ENCODE measurements at regions not wholly inside any gene's neighbourhood (a gene's known extent, or its start where the extent isn't known, plus 50 kb on each side); places are given as distances from the start of the nearest gene placed in this dataset.
"Not testable (repeated sequence)": the region's sequence is repeated elsewhere in the genome, so short reads cannot be mapped to it uniquely, and the experiment has no call there.

- POLR2A ChIA-PET, result no interaction called here
- DNase-seq, result no peak
- ATAC-seq, result no peak
- Mint-ChIP-seq H3K9me3 (no peaks in the 10 kb centered on the region), H3K36me3 (peaks cover 0 to 2% (median 0%) of the 10 kb centered on the region in 3 donors), H3K27ac (no peak overlapping the region), H3K4me1 (no peaks in the 10 kb centered on the region), H3K4me3 (no peak overlapping the region), H3K27me3 (peaks cover 15 to 27% (median 21%) of the 10 kb centered on the region in 5 donors)
These were observed 76.5 kb downstream of the SLC2A10 start for GRCh38 chr20:46785958-46786357.

- no peak overlapping the region for H3K27ac Mint-ChIP-seq
- no peak overlapping the region for H3K4me3 Mint-ChIP-seq
- POLR2A ChIA-PET, result no interaction called here
- no peak for DNase-seq
- H3K4me1 Mint-ChIP-seq, result no peaks in the 10 kb centered on the region
- ATAC-seq, result no peak
- H3K27me3 Mint-ChIP-seq, result peaks cover 15 to 27% (median 21%) of the 10 kb centered on the region in 5 donors
- no peaks in the 10 kb centered on the region for H3K9me3 Mint-ChIP-seq
- peaks cover 0 to 2% (median 0%) of the 10 kb centered on the region in 3 donors for H3K36me3 Mint-ChIP-seq
These were observed 77.1 kb downstream of the SLC2A10 start for GRCh38 chr20:46786566-46786965.

- POLR2A ChIA-PET, result no interaction called here
- H3K4me3 Mint-ChIP-seq, result no peak overlapping the region
- H3K27ac Mint-ChIP-seq, result no peak overlapping the region
- no peak for ATAC-seq
- H3K36me3 Mint-ChIP-seq, result peaks cover 0 to 2% (median 0%) of the 10 kb centered on the region in 3 donors
- peaks cover 15 to 32% (median 23%) of the 10 kb centered on the region in 5 donors for H3K27me3 Mint-ChIP-seq
- no peaks in the 10 kb centered on the region for H3K9me3 Mint-ChIP-seq
- no peaks in the 10 kb centered on the region for H3K4me1 Mint-ChIP-seq
- no peak for DNase-seq
These were observed 78.7 kb downstream of the SLC2A10 start for GRCh38 chr20:46787991-46788762.

- POLR2A ChIA-PET, H3K36me3 Mint-ChIP-seq, H3K27ac Mint-ChIP-seq, H3K4me1 Mint-ChIP-seq, H3K9me3 Mint-ChIP-seq, DNase-seq, H3K4me3 Mint-ChIP-seq, ATAC-seq: not testable (repeated sequence)
- peaks cover 11 to 32% (median 23%) of the 10 kb centered on the region in 5 donors for H3K27me3 Mint-ChIP-seq
These were observed 79.3 kb downstream of the SLC2A10 start for GRCh38 chr20:46788763-46789091.

GRCh38 chr20:46789339-46790028, 80.0 kb downstream of the SLC2A10 start:
- no peak for DNase-seq
- no peak for ATAC-seq
- H3K4me3 Mint-ChIP-seq, result no peak overlapping the region
- H3K4me1 Mint-ChIP-seq, result no peaks in the 10 kb centered on the region
- no peaks in the 10 kb centered on the region for H3K9me3 Mint-ChIP-seq
- peaks cover 0 to 2% (median 0%) of the 10 kb centered on the region in 3 donors for H3K36me3 Mint-ChIP-seq
- peaks cover 11 to 36% (median 22%) of the 10 kb centered on the region in 5 donors for H3K27me3 Mint-ChIP-seq
- POLR2A ChIA-PET, result no interaction called here
- no peak overlapping the region for H3K27ac Mint-ChIP-seq

- Mint-ChIP-seq H3K4me1 (no peaks in the 10 kb centered on the region), H3K4me3 (no peak overlapping the region), H3K36me3 (no peaks in the 10 kb centered on the region), H3K27me3 (peaks cover 8 to 30% (median 17%) of the 10 kb centered on the region in 5 donors), H3K27ac (no peak overlapping the region), H3K9me3 (no peaks in the 10 kb centered on the region)
- ATAC-seq, result no peak
- DNase-seq, result no peak
- POLR2A ChIA-PET, result no interaction called here
These were observed 82.4 kb downstream of the SLC2A10 start for GRCh38 chr20:46791722-46792416.

GRCh38 chr20:46797206-46797605, 87.8 kb downstream of the SLC2A10 start:
- Mint-ChIP-seq H3K36me3 (no peaks in the 10 kb centered on the region), H3K27ac (no peak overlapping the region), H3K4me1 (no peaks in the 10 kb centered on the region), H3K9me3 (no peaks in the 10 kb centered on the region), H3K4me3 (no peak overlapping the region), H3K27me3 (peaks cover 11 to 36% (median 22%) of the 10 kb centered on the region in 5 donors)
- POLR2A ChIA-PET, result no interaction called here
- no peak for DNase-seq
- ATAC-seq, result no peak

GRCh38 chr20:46798430-46798829, 89.0 kb downstream of the SLC2A10 start:
- POLR2A ChIA-PET, result no interaction called here

GRCh38 chr20:46799781-46800408, 90.4 kb downstream of the SLC2A10 start:
- Mint-ChIP-seq H3K27ac (no peak overlapping the region), H3K4me1 (no peaks in the 10 kb centered on the region), H3K4me3 (no peak overlapping the region), H3K36me3 (no peaks in the 10 kb centered on the region), H3K27me3 (peaks cover 15 to 33% (median 24%) of the 10 kb centered on the region in 5 donors), H3K9me3 (no peaks in the 10 kb centered on the region)
- POLR2A ChIA-PET, result no interaction called here
- DNase-seq (no peak), ATAC-seq (no peak)

More at GRCh38 chr20:46798430-46798829, 89.0 kb downstream of the SLC2A10 start:
- Mint-ChIP-seq H3K4me1 (no peaks in the 10 kb centered on the region), H3K4me3 (no peak overlapping the region), H3K27me3 (peaks cover 15 to 36% (median 25%) of the 10 kb centered on the region in 5 donors), H3K36me3 (no peaks in the 10 kb centered on the region), H3K9me3 (no peaks in the 10 kb centered on the region), H3K27ac (no peak overlapping the region)
- ATAC-seq (no peak), DNase-seq (no peak)

GRCh38 chr20:46800409-46800804, 91.0 kb downstream of the SLC2A10 start:
- POLR2A ChIA-PET, result no interaction called here
- Mint-ChIP-seq H3K27ac (no peak overlapping the region), H3K9me3 (no peaks in the 10 kb centered on the region), H3K4me3 (no peak overlapping the region), H3K36me3 (no peaks in the 10 kb centered on the region), H3K27me3 (peaks cover 13 to 31% (median 22%) of the 10 kb centered on the region in 5 donors), H3K4me1 (no peaks in the 10 kb centered on the region)
- no peak for ATAC-seq
- DNase-seq, result no peak

- peaks cover 13 to 31% (median 22%) of the 10 kb centered on the region in 5 donors for H3K27me3 Mint-ChIP-seq
- DNase-seq (no peak), ATAC-seq (no peak)
- H3K4me1 Mint-ChIP-seq, result no peaks in the 10 kb centered on the region
- H3K4me3 Mint-ChIP-seq, result no peak overlapping the region
- no peaks in the 10 kb centered on the region for H3K9me3 Mint-ChIP-seq
- H3K27ac Mint-ChIP-seq, result no peak overlapping the region
- H3K36me3 Mint-ChIP-seq, result no peaks in the 10 kb centered on the region
- POLR2A ChIA-PET, result no interaction called here
These were observed 91.7 kb downstream of the SLC2A10 start for GRCh38 chr20:46801003-46801702.

- no peaks in the 10 kb centered on the region for H3K9me3 Mint-ChIP-seq
- no peaks in the 10 kb centered on the region for H3K4me1 Mint-ChIP-seq
- no peak overlapping the region for H3K4me3 Mint-ChIP-seq
- H3K27ac Mint-ChIP-seq, result no peak overlapping the region
- H3K36me3 Mint-ChIP-seq, result no peaks in the 10 kb centered on the region
- ATAC-seq (no peak), DNase-seq (no peak)
- POLR2A ChIA-PET, result no interaction called here
- H3K27me3 Mint-ChIP-seq, result peaks cover 14 to 46% (median 26%) of the 10 kb centered on the region in 5 donors
These were observed 91.9 kb upstream of the EYA2 start for GRCh38 chr20:46802722-46803121.
